HK-2 (cell line): ENCODE measurements at regions not wholly inside any gene's neighbourhood (a gene's known extent, or its start where the extent isn't known, plus 50 kb on each side); places are given as distances from the start of the nearest gene placed in this dataset.

ENCODE experiments used
- DNase-seq: peaks from one replicate; pipeline ENCODE4 v3.0.0-alpha.2; 2018; ENCODE audit not compliant: unreplicated experiment

GRCh38 chr18:40962784-40963183, 992.2 kb upstream of the PIK3C3 start:
- DNase-seq, result no peak

- DNase-seq, result no peak
Observed at GRCh38 chr18:40957533-40958070, 997.4 kb upstream of the PIK3C3 start.

GRCh38 chr18:40956213-40956612, 998.8 kb upstream of the PIK3C3 start:
- no peak for DNase-seq

GRCh38 chr18:40955351-40955750, 999.7 kb upstream of the PIK3C3 start:
- DNase-seq, result no peak

GRCh38 chr18:40949114-40949950, 1005.7 kb upstream of the PIK3C3 start:
- no peak for DNase-seq

- no peak for DNase-seq
Observed at GRCh38 chr18:40944576-40944975, 1010.5 kb upstream of the PIK3C3 start.

- no peak for DNase-seq
Observed at GRCh38 chr18:40939656-40940515, 1015.1 kb upstream of the PIK3C3 start.

- no peak for DNase-seq
Observed at GRCh38 chr18:40938615-40939014, 1016.4 kb upstream of the PIK3C3 start.

- no peak for DNase-seq
Observed at GRCh38 chr18:40937386-40937785, 1017.6 kb upstream of the PIK3C3 start.

GRCh38 chr18:40935423-40935822, 1019.6 kb upstream of the PIK3C3 start:
- no peak for DNase-seq

- DNase-seq, result no peak
Observed at GRCh38 chr18:40932862-40933261, 1022.2 kb upstream of the PIK3C3 start.

GRCh38 chr18:40930211-40930882, 1024.7 kb upstream of the PIK3C3 start:
- DNase-seq, result no peak

GRCh38 chr18:40929399-40929798, 1025.6 kb upstream of the PIK3C3 start:
- no peak for DNase-seq

GRCh38 chr18:40926679-40927078, 1028.4 kb upstream of the PIK3C3 start:
- DNase-seq, result no peak

- no peak for DNase-seq
Observed at GRCh38 chr18:40925071-40925541, 1029.9 kb upstream of the PIK3C3 start.

- no peak for DNase-seq
Observed at GRCh38 chr18:40921845-40922629, 1033.0 kb upstream of the PIK3C3 start.

GRCh38 chr18:40917056-40917455, 1038.0 kb upstream of the PIK3C3 start:
- DNase-seq, result no peak

GRCh38 chr18:40915724-40916123, 1039.3 kb upstream of the PIK3C3 start:
- no peak for DNase-seq

- DNase-seq, result no peak
Observed at GRCh38 chr18:40911582-40912254, 1043.3 kb upstream of the PIK3C3 start.

- no peak for DNase-seq
Observed at GRCh38 chr18:40911041-40911440, 1044.0 kb upstream of the PIK3C3 start.

- no peak for DNase-seq
Observed at GRCh38 chr18:40907842-40908241, 1047.2 kb upstream of the PIK3C3 start.
